ENCODE measurements at regions not wholly inside any gene's neighbourhood (a gene's known extent, or its start where the extent isn't known, plus 50 kb on each side); places are given as distances from the start of the nearest gene placed in this dataset.

DNA sequence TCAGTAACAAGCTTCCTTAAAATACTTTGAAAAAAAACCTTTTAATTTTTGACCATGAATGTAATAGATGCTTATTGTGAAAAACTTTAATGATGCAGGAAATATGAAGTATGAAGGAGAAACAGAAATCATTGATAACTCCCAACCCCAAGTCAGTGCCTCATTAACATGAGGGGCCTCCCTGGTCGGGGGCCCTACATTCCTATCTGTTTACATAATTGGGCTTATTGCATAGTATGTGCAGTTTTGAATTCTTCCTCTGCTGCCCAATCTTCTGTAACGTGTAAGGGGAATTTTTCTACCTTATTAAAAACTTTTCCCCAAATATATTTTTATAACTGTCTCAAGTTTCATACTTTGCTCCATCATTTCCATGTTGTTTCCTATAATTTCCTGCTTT lies 63.0 kb downstream of the SLC25A47 start:
- TF ChIP-seq SP1 (CRISPR knock-in tag; conservative IDR thresholded peaks at IDR 0.05) (no peak), NR2C2 (CRISPR knock-in tag; IDR thresholded peaks at IDR 0.05) (no peak), NFE2L1 (CRISPR knock-in tag; IDR thresholded peaks at IDR 0.05) (no peak), NR1H2 (CRISPR knock-in tag; IDR thresholded peaks at IDR 0.05) (no peak)
- TF ChIP-seq, protein P1, sequence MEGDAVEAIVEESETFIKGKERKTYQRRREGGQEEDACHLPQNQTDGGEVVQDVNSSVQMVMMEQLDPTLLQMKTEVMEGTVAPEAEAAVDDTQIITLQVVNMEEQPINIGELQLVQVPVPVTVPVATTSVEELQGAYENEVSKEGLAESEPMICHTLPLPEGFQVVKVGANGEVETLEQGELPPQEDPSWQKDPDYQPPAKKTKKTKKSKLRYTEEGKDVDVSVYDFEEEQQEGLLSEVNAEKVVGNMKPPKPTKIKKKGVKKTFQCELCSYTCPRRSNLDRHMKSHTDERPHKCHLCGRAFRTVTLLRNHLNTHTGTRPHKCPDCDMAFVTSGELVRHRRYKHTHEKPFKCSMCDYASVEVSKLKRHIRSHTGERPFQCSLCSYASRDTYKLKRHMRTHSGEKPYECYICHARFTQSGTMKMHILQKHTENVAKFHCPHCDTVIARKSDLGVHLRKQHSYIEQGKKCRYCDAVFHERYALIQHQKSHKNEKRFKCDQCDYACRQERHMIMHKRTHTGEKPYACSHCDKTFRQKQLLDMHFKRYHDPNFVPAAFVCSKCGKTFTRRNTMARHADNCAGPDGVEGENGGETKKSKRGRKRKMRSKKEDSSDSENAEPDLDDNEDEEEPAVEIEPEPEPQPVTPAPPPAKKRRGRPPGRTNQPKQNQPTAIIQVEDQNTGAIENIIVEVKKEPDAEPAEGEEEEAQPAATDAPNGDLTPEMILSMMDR (IDR thresholded peaks at IDR 0.05): no peak
- TF ChIP-seq, protein P2, sequence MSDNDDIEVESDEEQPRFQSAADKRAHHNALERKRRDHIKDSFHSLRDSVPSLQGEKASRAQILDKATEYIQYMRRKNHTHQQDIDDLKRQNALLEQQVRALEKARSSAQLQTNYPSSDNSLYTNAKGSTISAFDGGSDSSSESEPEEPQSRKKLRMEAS (CRISPR knock-in tag; IDR thresholded peaks at IDR 0.05): no peak
- TF ChIP-seq, protein P3, sequence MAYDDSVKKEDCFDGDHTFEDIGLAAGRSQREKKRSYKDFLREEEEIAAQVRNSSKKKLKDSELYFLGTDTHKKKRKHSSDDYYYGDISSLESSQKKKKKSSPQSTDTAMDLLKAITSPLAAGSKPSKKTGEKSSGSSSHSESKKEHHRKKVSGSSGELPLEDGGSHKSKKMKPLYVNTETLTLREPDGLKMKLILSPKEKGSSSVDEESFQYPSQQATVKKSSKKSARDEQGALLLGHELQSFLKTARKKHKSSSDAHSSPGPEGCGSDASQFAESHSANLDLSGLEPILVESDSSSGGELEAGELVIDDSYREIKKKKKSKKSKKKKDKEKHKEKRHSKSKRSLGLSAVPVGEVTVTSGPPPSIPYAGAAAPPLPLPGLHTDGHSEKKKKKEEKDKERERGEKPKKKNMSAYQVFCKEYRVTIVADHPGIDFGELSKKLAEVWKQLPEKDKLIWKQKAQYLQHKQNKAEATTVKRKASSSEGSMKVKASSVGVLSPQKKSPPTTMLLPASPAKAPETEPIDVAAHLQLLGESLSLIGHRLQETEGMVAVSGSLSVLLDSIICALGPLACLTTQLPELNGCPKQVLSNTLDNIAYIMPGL (CRISPR knock-in tag; IDR thresholded peaks at IDR 0.05): no peak
- TF ChIP-seq, protein P4, sequence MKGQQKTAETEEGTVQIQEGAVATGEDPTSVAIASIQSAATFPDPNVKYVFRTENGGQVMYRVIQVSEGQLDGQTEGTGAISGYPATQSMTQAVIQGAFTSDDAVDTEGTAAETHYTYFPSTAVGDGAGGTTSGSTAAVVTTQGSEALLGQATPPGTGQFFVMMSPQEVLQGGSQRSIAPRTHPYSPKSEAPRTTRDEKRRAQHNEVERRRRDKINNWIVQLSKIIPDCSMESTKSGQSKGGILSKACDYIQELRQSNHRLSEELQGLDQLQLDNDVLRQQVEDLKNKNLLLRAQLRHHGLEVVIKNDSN (CRISPR knock-in tag; IDR thresholded peaks at IDR 0.05): no peak
